GM21825 (cell line): ENCODE measurements at regions not wholly inside any gene's neighbourhood (a gene's known extent, or its start where the extent isn't known, plus 50 kb on each side); places are given as distances from the start of the nearest gene placed in this dataset.
A peak's percentile ranks its signal among the peaks of the same experiment; 100 is the strongest.
"Not testable (repeated sequence)": the region's sequence is repeated elsewhere in the genome, so short reads cannot be mapped to it uniquely, and the experiment has no call there.

ENCODE experiments used
- ATAC-seq: cut with Tn5 transposase; IDR thresholded peaks from one replicate; pipeline ENCODE4 v1.9.1; 2021; ENCODE audit warnings: mild to moderate bottlenecking, moderate library complexity; ENCODE audit not compliant: unreplicated experiment

- no peak for ATAC-seq
Measured at GRCh38 chrX:65331371-65331770, 203.2 kb downstream of the LAS1L start.

GRCh38 chrX:65300104-65300809 lies 234.3 kb downstream of the LAS1L start:
- no peak for ATAC-seq

GRCh38 chrX:65282905-65283304 lies 251.7 kb downstream of the LAS1L start:
- not testable (repeated sequence) for ATAC-seq

- ATAC-seq = no peak
Measured at GRCh38 chrX:65273152-65273551, 261.4 kb downstream of the LAS1L start.

GRCh38 chrX:65266482-65266881 lies 268.1 kb downstream of the LAS1L start:
- no peak for ATAC-seq

- ATAC-seq = no peak
Measured at GRCh38 chrX:65253817-65254216, 277.6 kb upstream of the ZC4H2 start.

- no peak for ATAC-seq
Measured at GRCh38 chrX:65241059-65241721, 264.9 kb upstream of the ZC4H2 start.

- ATAC-seq = no peak
Measured at GRCh38 chrX:65203545-65203944, 227.3 kb upstream of the ZC4H2 start.

GRCh38 chrX:65196758-65197360 lies 220.6 kb upstream of the ZC4H2 start:
- ATAC-seq = no peak

GRCh38 chrX:65195621-65196020 lies 219.4 kb upstream of the ZC4H2 start:
- ATAC-seq = no peak

- ATAC-seq = no peak
Measured at GRCh38 chrX:65194547-65194946, 218.3 kb upstream of the ZC4H2 start.

- ATAC-seq = not testable (repeated sequence)
Measured at GRCh38 chrX:65163325-65163724, 187.1 kb upstream of the ZC4H2 start.

GRCh38 chrX:65148232-65148631 lies 172.0 kb upstream of the ZC4H2 start:
- no peak for ATAC-seq

GRCh38 chrX:65136424-65136823 lies 160.2 kb upstream of the ZC4H2 start:
- no peak for ATAC-seq

GRCh38 chrX:65127842-65128241 lies 151.6 kb upstream of the ZC4H2 start:
- no peak for ATAC-seq

GRCh38 chrX:65098851-65099250 lies 122.6 kb upstream of the ZC4H2 start:
- ATAC-seq = no peak

GRCh38 chrX:65093658-65094057 lies 117.4 kb upstream of the ZC4H2 start:
- no peak for ATAC-seq

GRCh38 chrX:65073233-65073632 lies 97.0 kb upstream of the ZC4H2 start:
- ATAC-seq = no peak

GRCh38 chrX:65072590-65072989 lies 96.3 kb upstream of the ZC4H2 start:
- no peak for ATAC-seq

- not testable (repeated sequence) for ATAC-seq
Measured at GRCh38 chrX:65058626-65059025, 82.4 kb upstream of the ZC4H2 start.

GRCh38 chrX:65045001-65045400 lies 68.8 kb upstream of the ZC4H2 start:
- ATAC-seq = no peak

GRCh38 chrX:65035446-65035770 lies 59.2 kb upstream of the ZC4H2 start:
- ATAC-seq = peak; percentile 26
